ENCODE measurements at regions not wholly inside any gene's neighbourhood (a gene's known extent, or its start where the extent isn't known, plus 50 kb on each side); places are given as distances from the start of the nearest gene placed in this dataset.

GRCh38 chr12:65649126-65649525 is 175.2 kb upstream of the HMGA2 start:
- Histone ChIP-seq H2AFZ (ENCODE audit: low read length) (no peak overlapping the region), H3K9ac (ENCODE audit: low read length) (no peak overlapping the region), H3K4me3 (ENCODE audit: low read length) (no peak overlapping the region), H3K79me2 (ENCODE audit: low read length) (no peaks in the 10 kb centered on the region), H3K9me3 (replicated peaks; ENCODE audit: insufficient read depth, low read length) (no peaks in the 10 kb centered on the region), H3F3A (ENCODE audit: insufficient read depth, low read length) (no peaks in the 10 kb centered on the region), H3K36me3 (replicated peaks; ENCODE audit: insufficient read depth, low read length) (no peaks in the 10 kb centered on the region), H3K9me2 (replicated peaks; ENCODE audit: insufficient read depth, low read length) (no peaks in the 10 kb centered on the region), H3K4me2 (ENCODE audit: low read depth, low read length) (no peak overlapping the region), H3K27me3 (replicated peaks; ENCODE audit: insufficient read depth, low read length) (no peaks in the 10 kb centered on the region), H3K4me1 (ENCODE audit: low read length) (no peaks in the 10 kb centered on the region), H4K20me1 (ENCODE audit: insufficient read depth, low read length) (no peaks in the 10 kb centered on the region), H3K27ac (ENCODE audit: low read length) (no peak overlapping the region)
- no peak for DNase-seq
- TF ChIP-seq EZH2 (optimal IDR thresholded peaks at IDR 0.05; ENCODE audit: low read depth, low read length) (no peak), CTCF (IDR thresholded peaks at IDR 0.05; ENCODE audit: low read length) (no peak), EZH2phosphoT487 (IDR thresholded peaks at IDR 0.05; ENCODE audit: low read length) (no peak)

- Histone ChIP-seq H3K9me2 (replicated peaks; ENCODE audit: insufficient read depth, low read length) (no peaks in the 10 kb centered on the region), H3K9me3 (replicated peaks; ENCODE audit: insufficient read depth, low read length) (no peaks in the 10 kb centered on the region)
- no peak for DNase-seq
Observed at GRCh38 chr12:65651060-65651459, 173.2 kb upstream of the HMGA2 start.

GRCh38 chr12:65653321-65653720 is 171.0 kb upstream of the HMGA2 start:
- Histone ChIP-seq H3K79me2 (ENCODE audit: low read length) (no peaks in the 10 kb centered on the region), H3K36me3 (replicated peaks; ENCODE audit: insufficient read depth, low read length) (no peaks in the 10 kb centered on the region), H3F3A (ENCODE audit: insufficient read depth, low read length) (no peaks in the 10 kb centered on the region), H3K9ac (ENCODE audit: low read length) (no peak overlapping the region), H3K4me1 (ENCODE audit: low read length) (no peaks in the 10 kb centered on the region), H3K4me2 (ENCODE audit: low read depth, low read length) (no peak overlapping the region), H2AFZ (ENCODE audit: low read length) (no peak overlapping the region), H3K4me3 (ENCODE audit: low read length) (no peak overlapping the region), H3K27me3 (replicated peaks; ENCODE audit: insufficient read depth, low read length) (no peaks in the 10 kb centered on the region), H3K27ac (ENCODE audit: low read length) (no peak overlapping the region), H3K9me2 (replicated peaks; ENCODE audit: insufficient read depth, low read length) (no peaks in the 10 kb centered on the region), H3K9me3 (replicated peaks; ENCODE audit: insufficient read depth, low read length) (no peaks in the 10 kb centered on the region), H4K20me1 (ENCODE audit: insufficient read depth, low read length) (no peaks in the 10 kb centered on the region)
- no peak for TF ChIP-seq EZH2 (optimal IDR thresholded peaks at IDR 0.05; ENCODE audit: low read depth, low read length)
- no peak for TF ChIP-seq EZH2phosphoT487 (IDR thresholded peaks at IDR 0.05; ENCODE audit: low read length)
- no peak for TF ChIP-seq CTCF (IDR thresholded peaks at IDR 0.05; ENCODE audit: low read length)
- DNase-seq, result no peak

More at GRCh38 chr12:65651060-65651459, 173.2 kb upstream of the HMGA2 start:
- no peaks in the 10 kb centered on the region for H3F3A ChIP-seq (ENCODE audit: insufficient read depth, low read length)
- H3K27ac ChIP-seq (ENCODE audit: low read length), result no peak overlapping the region
- H3K4me3 ChIP-seq (ENCODE audit: low read length), result no peak overlapping the region
- H2AFZ ChIP-seq (ENCODE audit: low read length), result no peak overlapping the region
- no peak overlapping the region for H3K9ac ChIP-seq (ENCODE audit: low read length)
- H3K4me1 ChIP-seq (ENCODE audit: low read length), result no peaks in the 10 kb centered on the region
- no peak overlapping the region for H3K4me2 ChIP-seq (ENCODE audit: low read depth, low read length)
- no peaks in the 10 kb centered on the region for H3K27me3 ChIP-seq (replicated peaks; ENCODE audit: insufficient read depth, low read length)
- H3K79me2 ChIP-seq (ENCODE audit: low read length), result no peaks in the 10 kb centered on the region
- no peaks in the 10 kb centered on the region for H3K36me3 ChIP-seq (replicated peaks; ENCODE audit: insufficient read depth, low read length)
- no peak for TF ChIP-seq EZH2phosphoT487 (IDR thresholded peaks at IDR 0.05; ENCODE audit: low read length)
- no peak for TF ChIP-seq CTCF (IDR thresholded peaks at IDR 0.05; ENCODE audit: low read length)
- TF ChIP-seq EZH2 (optimal IDR thresholded peaks at IDR 0.05; ENCODE audit: low read depth, low read length), result no peak
- H4K20me1 ChIP-seq (ENCODE audit: insufficient read depth, low read length), result no peaks in the 10 kb centered on the region

Measured in MM.1S (cell line).